Suprapubic skin (tissue), 4 donors: ENCODE measurements at regions not wholly inside any gene's neighbourhood (a gene's known extent, or its start where the extent isn't known, plus 50 kb on each side); places are given as distances from the start of the nearest gene placed in this dataset.

Experiments
- DNase-seq, 2 donors: peaks; one replicate each; pipeline ENCODE4 v3.0.0-alpha.2; 2019; ENCODE audit warnings: low spot score in 2 of 2
- H3K27ac ChIP-seq: fragments of 200-600 bp; sonication (generic); one replicate; pipeline ENCODE4 v1.5.1; 2019
- H3K27me3 ChIP-seq: fragments of 200-600 bp; sonication (generic); one replicate; pipeline ENCODE4 v1.5.1; 2019
- H3K36me3 ChIP-seq: fragments of 200-600 bp; sonication (generic); one replicate; pipeline ENCODE4 v1.5.1; 2019
- H3K4me1 ChIP-seq: fragments of 200-600 bp; sonication (generic); one replicate; pipeline ENCODE4 v1.5.1; 2019
- H3K4me3 ChIP-seq: fragments of 200-600 bp; sonication (generic); one replicate; pipeline ENCODE4 v1.5.1; 2019; ENCODE audit warnings: mild to moderate bottlenecking
- H3K9me3 ChIP-seq: fragments of 200-600 bp; sonication (generic); one replicate; pipeline ENCODE4 v1.5.1; 2019
- CTCF ChIP-seq, 2 donors: fragments of 200-600 bp in 1 of 2; fragments of 450-650 bp in 1 of 2; sonication (generic) in 1 of 2; IDR thresholded peaks; one replicate each; pipeline ENCODE4 v1.5.1; 2016 to 2019; ENCODE audit warnings: antibody characterized with exemption in 2 of 2, mild to moderate bottlenecking in 1 of 2, moderate library complexity in 1 of 2
- EP300 ChIP-seq: sonication (generic); formaldehyde crosslinking; IDR thresholded peaks from one replicate; pipeline ENCODE4 v1.6.1; 2017; ENCODE audit warnings: antibody characterized with exemption
- POLR2A ChIP-seq, 2 donors: fragments of 450-650 bp; IDR thresholded peaks; one replicate each; pipeline ENCODE4 v1.6.1; 2017; ENCODE audit warnings: antibody characterized with exemption in 2 of 2, mild to moderate bottlenecking in 2 of 2, moderate library complexity in 2 of 2
- POLR2AphosphoS5 ChIP-seq, 3 donors: sonication (generic); formaldehyde crosslinking; IDR thresholded peaks; one replicate each; pipeline ENCODE4 v1.6.1; 2017; ENCODE audit warnings: antibody characterized with exemption in 3 of 3
- WGBS: methylation state at CpG from one replicate; pipeline ENCODE4 v1.1.5; 2018; 5-methylcytosine and 5-hydroxymethylcytosine counted together

DNA sequence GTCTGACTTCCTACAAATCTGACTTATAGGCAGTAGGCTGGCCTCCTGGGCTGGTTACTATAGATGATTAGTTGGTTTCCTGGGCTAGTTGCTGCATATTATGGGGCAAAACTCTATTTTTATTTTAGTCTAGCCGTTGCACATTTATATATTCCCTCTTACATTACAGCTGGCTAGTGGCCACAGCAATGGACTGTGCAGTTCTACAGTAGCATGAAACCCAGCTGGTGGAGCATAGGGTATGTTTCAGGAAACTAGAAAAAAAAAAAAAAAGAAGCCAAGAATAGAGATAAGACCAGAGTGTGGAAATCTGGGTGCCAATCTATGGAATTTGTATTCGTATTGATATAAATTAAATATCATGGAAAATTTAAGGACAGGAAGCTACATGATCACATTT is 304.4 kb upstream of the NBEA start:
- no peaks in the 10 kb centered on the region for H3K9me3 ChIP-seq
- no peaks in the 10 kb centered on the region for H3K36me3 ChIP-seq
- 91% methylated on average over 2 of the region's 2 CpGs for WGBS
- no peak overlapping the region for H3K4me3 ChIP-seq
- H3K4me1 ChIP-seq, result no peaks in the 10 kb centered on the region
- no peak for TF ChIP-seq EP300
- TF ChIP-seq CTCF (IDR thresholded peaks at IDR 0.05), result no peak
- TF ChIP-seq POLR2AphosphoS5 (IDR thresholded peaks at IDR 0.05), result no peak
- TF ChIP-seq POLR2A (IDR thresholded peaks at IDR 0.05), result no peak
- DNase-seq, result no peak
- H3K27me3 ChIP-seq, result no peaks in the 10 kb centered on the region
- no peak overlapping the region for H3K27ac ChIP-seq

DNA sequence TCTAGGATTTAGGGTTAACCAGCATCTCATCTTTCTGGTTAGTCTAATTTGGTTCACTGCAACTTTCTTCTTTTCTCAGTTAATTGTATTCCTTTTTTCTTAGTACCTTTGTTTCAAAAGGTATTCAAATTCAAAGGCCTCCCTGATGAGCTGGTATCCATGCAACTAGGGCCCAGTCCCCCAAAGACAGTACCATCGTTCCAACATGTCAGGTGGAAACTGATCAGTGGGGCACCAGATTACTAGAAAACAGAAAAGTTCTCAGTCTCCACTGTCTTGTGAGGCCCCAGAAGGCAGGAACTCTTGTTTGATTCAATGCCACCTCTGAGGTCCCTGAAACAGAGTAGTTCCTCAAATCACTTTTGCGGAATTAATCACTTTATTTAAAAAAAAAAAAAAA is 303.2 kb upstream of the NBEA start:
- no peaks in the 10 kb centered on the region for H3K4me1 ChIP-seq
- H3K27ac ChIP-seq, result no peak overlapping the region
- H3K27me3 ChIP-seq, result no peaks in the 10 kb centered on the region
- H3K4me3 ChIP-seq, result no peak overlapping the region
- H3K36me3 ChIP-seq, result no peaks in the 10 kb centered on the region
- TF ChIP-seq POLR2AphosphoS5 (IDR thresholded peaks at IDR 0.05), result no peak
- no peak for TF ChIP-seq CTCF (IDR thresholded peaks at IDR 0.05)
- no peak for TF ChIP-seq EP300
- no peak for TF ChIP-seq POLR2A (IDR thresholded peaks at IDR 0.05)
- H3K9me3 ChIP-seq, result no peaks in the 10 kb centered on the region
- 95% methylated on average over 2 of the region's 2 CpGs for whole genome bisulfite sequencing
- DNase-seq, result no peak

DNA sequence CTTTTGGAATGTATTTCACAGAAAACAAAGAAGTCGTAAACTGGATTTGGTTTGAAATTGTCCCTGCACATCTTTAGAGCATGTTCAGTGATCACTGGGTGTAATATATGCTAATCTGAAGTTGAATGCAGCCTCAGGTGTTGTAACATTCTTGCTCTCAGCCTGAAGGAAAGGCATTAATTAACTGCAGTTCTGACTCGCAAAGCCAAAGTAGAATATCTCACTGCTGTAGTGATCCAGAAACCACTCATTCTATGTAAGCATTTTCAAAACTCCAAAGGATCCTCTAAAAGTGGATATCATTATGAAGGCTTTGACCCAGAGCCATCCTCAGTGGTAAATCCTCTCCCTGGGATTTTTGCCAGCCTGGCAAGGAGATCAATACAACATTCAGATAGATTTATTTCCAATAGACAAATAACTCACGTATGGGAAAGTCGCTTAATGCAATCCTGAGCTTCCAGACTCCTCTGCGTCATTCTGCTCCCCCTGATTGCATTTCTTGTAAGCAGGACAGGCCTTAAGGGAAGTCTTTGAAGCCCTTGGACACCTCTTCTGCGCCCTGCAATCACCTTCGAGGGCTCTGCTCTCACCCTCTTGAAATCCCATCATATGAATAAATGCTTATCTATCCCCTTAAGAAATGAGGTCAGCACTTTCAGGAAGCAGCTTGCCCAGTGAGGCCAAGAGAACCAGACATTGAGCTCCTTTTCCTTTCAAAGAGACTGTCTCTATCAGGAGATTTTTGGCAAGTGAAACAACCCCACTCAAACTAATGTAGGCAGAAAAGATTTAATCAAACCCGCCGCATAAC is 301.7 kb upstream of the NBEA start:
- Histone ChIP-seq H3K4me3 (no peak overlapping the region), H3K36me3 (no peaks in the 10 kb centered on the region), H3K27ac (no peak overlapping the region), H3K27me3 (no peaks in the 10 kb centered on the region), H3K9me3 (no peaks in the 10 kb centered on the region), H3K4me1 (no peaks in the 10 kb centered on the region)
- TF ChIP-seq CTCF (IDR thresholded peaks at IDR 0.05), result no peak
- TF ChIP-seq EP300, result no peak
- no peak for TF ChIP-seq POLR2AphosphoS5 (IDR thresholded peaks at IDR 0.05)
- TF ChIP-seq POLR2A (IDR thresholded peaks at IDR 0.05), result no peak
- DNase-seq, result no peak
- whole genome bisulfite sequencing, result 58% methylated on average over 9 of the region's 9 CpGs

- Histone ChIP-seq H3K4me1 (no peaks in the 10 kb centered on the region), H3K27ac (no peak overlapping the region), H3K9me3 (no peaks in the 10 kb centered on the region), H3K27me3 (no peaks in the 10 kb centered on the region), H3K36me3 (no peaks in the 10 kb centered on the region), H3K4me3 (no peak overlapping the region)
- TF ChIP-seq CTCF (IDR thresholded peaks at IDR 0.05), result no peak
- TF ChIP-seq EP300, result no peak
- TF ChIP-seq POLR2AphosphoS5 (IDR thresholded peaks at IDR 0.05), result no peak
- TF ChIP-seq POLR2A (IDR thresholded peaks at IDR 0.05), result no peak
- 85% methylated on average over 4 of the region's 4 CpGs for WGBS
- DNase-seq, result no peak
Observed at GRCh38 chr13:34640993-34641330, 301.1 kb upstream of the NBEA start.

DNA sequence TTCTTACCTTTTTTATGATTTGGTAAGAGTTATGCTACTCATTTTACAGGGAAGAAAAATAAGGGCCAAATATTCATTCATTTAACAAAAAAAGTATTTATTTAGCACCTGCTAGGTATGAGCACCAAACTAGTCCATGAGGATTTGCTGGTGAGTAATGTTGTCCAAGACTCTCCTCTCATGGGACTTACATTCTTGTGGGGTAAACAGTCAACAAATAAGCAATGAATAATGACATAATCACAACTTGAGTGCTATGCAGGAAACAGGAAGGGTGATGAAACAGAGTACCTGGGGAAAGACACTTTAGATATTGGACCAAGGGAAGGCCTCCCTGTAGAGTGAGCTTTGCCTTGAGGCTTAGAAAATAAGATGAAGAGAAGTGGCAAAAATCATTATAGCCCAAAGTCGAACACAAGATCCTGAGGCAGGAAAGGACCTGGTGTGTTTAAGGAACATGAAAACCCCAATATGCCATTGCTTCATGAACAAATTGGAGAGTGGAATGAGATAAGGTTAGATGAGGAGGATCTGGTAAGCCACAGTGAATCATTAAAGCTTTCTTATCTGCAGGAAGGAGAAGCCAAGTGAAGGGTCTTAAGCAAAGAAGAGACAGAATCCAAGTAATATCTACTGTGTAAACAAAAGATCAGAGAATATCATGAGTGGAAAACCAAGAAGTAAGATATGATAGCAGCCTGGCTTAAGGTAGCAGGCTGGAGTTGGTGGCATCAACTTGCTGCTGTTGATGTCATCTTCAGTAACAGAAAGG is 294.5 kb upstream of the NBEA start:
- H3K4me1 ChIP-seq, result no peaks in the 10 kb centered on the region
- no peaks in the 10 kb centered on the region for H3K9me3 ChIP-seq
- H3K27me3 ChIP-seq, result no peaks in the 10 kb centered on the region
- TF ChIP-seq EP300 (no peak), POLR2AphosphoS5 (IDR thresholded peaks at IDR 0.05) (no peak), POLR2A (IDR thresholded peaks at IDR 0.05) (no peak), CTCF (IDR thresholded peaks at IDR 0.05) (no peak)
- no peak for DNase-seq
- no peak overlapping the region for H3K27ac ChIP-seq
- no peaks in the 10 kb centered on the region for H3K36me3 ChIP-seq
- H3K4me3 ChIP-seq, result no peak overlapping the region
- WGBS, result 81% methylated on average over 1 of the region's 1 CpG
